ENCODE measurements at regions not wholly inside any gene's neighbourhood (a gene's known extent, or its start where the extent isn't known, plus 50 kb on each side); places are given as distances from the start of the nearest gene placed in this dataset.

- TF ChIP-seq POLR2A (IDR thresholded peaks at IDR 0.05): no peak
- TF ChIP-seq CTCF (IDR thresholded peaks at IDR 0.05): no peak
These were observed 64.8 kb upstream of the GALNT5 start for GRCh38 chr2:157192445-157193423.
